SIG-M5 treated with dmso at 0.1 percent for 504 hours (cell line): ENCODE measurements at regions not wholly inside any gene's neighbourhood (a gene's known extent, or its start where the extent isn't known, plus 50 kb on each side); places are given as distances from the start of the nearest gene placed in this dataset.

Source experiments
- DNase-seq: peaks from one replicate; lab custom pipeline; 2025; ENCODE audit not compliant: unreplicated experiment; lab: John Stamatoyannopoulos, UW

GRCh38 chr12:77724367-77724957, 106.2 kb upstream of the NAV3 start:
- peak; percentile 49 for DNase-seq

GRCh38 chr12:77723308-77723707, 107.4 kb upstream of the NAV3 start:
- no peak for DNase-seq

- DNase-seq: no peak
Measured at GRCh38 chr12:77722536-77722935, 108.2 kb upstream of the NAV3 start.

GRCh38 chr12:77720258-77720657, 110.4 kb upstream of the NAV3 start:
- DNase-seq: no peak

- DNase-seq: no peak
Measured at GRCh38 chr12:77710209-77710608, 120.5 kb upstream of the NAV3 start.

GRCh38 chr12:77697126-77697525, 133.6 kb upstream of the NAV3 start:
- no peak for DNase-seq

GRCh38 chr12:77696183-77696582, 134.5 kb upstream of the NAV3 start:
- DNase-seq: peak; percentile 15

- no peak for DNase-seq
Measured at GRCh38 chr12:77689510-77690086, 141.1 kb upstream of the NAV3 start.

GRCh38 chr12:77687321-77687720, 143.4 kb upstream of the NAV3 start:
- DNase-seq: no peak

- no peak for DNase-seq
Measured at GRCh38 chr12:77686760-77687159, 143.9 kb upstream of the NAV3 start.

GRCh38 chr12:77685901-77686300, 144.8 kb upstream of the NAV3 start:
- DNase-seq: no peak

- DNase-seq: peak; percentile 61
Measured at GRCh38 chr12:77685112-77685511, 145.6 kb upstream of the NAV3 start.

- no peak for DNase-seq
Measured at GRCh38 chr12:77682488-77682887, 148.2 kb upstream of the NAV3 start.

GRCh38 chr12:77681726-77682125, 149.0 kb upstream of the NAV3 start:
- no peak for DNase-seq

- DNase-seq: no peak
Measured at GRCh38 chr12:77679686-77680085, 151.0 kb upstream of the NAV3 start.

GRCh38 chr12:77678621-77679020, 152.1 kb upstream of the NAV3 start:
- no peak for DNase-seq

- DNase-seq: no peak
Measured at GRCh38 chr12:77667101-77667500, 163.6 kb upstream of the NAV3 start.

GRCh38 chr12:77648716-77649115, 182.0 kb upstream of the NAV3 start:
- no peak for DNase-seq

- peak; percentile 10 for DNase-seq
Measured at GRCh38 chr12:77645966-77646598, 184.6 kb upstream of the NAV3 start.

GRCh38 chr12:77644915-77645605, 185.6 kb upstream of the NAV3 start:
- no peak for DNase-seq

- no peak for DNase-seq
Measured at GRCh38 chr12:77642246-77642645, 188.4 kb upstream of the NAV3 start.

GRCh38 chr12:77640356-77640755, 190.3 kb upstream of the NAV3 start:
- no peak for DNase-seq
